Germinal center (tissue), 1 donor: ENCODE measurements at regions not wholly inside any gene's neighbourhood (a gene's known extent, or its start where the extent isn't known, plus 50 kb on each side); places are given as distances from the start of the nearest gene placed in this dataset.
"Not testable (repeated sequence)": the region's sequence is repeated elsewhere in the genome, so short reads cannot be mapped to it uniquely, and the experiment has no call there.

Source experiments
- DNase-seq: peaks from one replicate; pipeline ENCODE4 v3.0.0; 2012; ENCODE audit warnings: mixed read lengths, low spot score

DNA sequence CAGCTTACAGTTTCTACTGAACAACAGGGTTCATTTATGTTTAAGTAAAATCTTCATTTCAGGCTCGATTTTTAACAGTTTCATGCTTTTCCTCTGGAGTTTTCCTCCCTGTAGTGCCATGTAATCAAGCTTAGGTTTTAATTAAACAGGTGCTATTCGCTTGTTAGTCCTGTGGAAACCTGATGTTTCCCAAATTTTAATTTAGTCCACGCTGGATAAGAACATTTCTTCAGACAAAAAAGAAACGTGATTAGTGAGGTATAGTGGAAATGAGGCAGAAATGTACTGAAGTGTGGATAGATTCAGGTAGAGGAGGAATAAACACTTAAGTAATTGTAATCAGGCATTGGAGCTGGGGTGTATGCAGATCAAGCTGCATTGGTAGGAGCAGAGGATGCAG is 1217.5 kb downstream of the AACS start:
- DNase-seq: no peak

DNA sequence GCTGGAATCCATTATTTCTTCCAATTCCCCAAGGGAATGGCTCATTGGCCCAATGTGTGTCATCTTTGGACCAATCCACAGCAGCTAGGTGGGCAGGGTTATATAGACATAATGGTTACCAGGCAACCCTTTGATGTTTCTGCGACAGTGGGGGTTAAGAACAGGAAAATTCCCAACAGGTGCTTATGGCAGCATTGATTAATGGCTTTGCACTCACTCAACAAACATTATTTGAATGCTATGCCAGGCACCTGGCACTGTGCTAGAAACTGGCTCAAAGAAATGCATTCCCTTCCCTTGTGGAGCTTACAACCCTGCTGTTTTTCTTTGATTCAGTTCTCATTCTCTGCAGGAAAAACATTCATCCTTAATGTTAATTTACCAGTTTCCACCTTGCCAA is 1221.0 kb downstream of the AACS start:
- DNase-seq: no peak

DNA sequence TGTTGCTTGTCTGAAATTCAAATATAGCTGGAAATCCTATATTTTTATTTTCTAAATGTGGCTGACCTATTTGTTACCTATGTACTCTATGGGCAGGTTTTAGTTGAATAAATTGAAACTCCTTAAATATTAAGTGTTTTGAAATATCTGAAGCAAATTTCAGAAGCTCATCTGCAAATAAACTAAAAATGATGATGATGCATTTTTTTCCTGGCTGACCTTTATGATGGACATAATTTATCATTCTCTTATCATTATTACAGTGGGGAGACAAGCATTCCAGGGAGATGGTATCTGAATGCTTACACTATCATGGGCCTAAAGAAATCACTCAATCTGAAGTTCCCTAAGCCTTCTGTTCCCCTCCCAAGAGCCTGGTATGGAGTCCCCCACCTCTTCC is 1225.2 kb downstream of the AACS start:
- no peak for DNase-seq

DNA sequence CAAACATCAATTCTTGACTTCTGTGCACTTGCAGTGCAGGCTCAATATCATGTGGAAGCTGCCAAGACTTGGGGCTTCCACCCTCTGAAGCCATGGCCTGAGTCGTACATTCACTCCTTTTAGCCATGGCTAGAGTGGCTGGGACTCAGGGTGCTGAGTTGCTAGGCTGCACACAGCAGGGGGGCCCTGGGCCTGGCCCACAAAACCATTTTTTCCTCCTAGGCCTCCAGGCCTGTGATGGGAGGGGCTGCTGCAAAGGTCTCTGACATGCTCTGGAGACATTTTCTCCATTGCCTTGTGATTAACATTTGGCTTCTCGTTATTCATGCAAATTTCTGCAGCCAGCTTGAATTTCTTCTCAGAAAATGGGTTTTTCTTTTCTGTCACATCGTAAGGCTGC is 1226.8 kb downstream of the AACS start:
- DNase-seq: not testable (repeated sequence)

DNA sequence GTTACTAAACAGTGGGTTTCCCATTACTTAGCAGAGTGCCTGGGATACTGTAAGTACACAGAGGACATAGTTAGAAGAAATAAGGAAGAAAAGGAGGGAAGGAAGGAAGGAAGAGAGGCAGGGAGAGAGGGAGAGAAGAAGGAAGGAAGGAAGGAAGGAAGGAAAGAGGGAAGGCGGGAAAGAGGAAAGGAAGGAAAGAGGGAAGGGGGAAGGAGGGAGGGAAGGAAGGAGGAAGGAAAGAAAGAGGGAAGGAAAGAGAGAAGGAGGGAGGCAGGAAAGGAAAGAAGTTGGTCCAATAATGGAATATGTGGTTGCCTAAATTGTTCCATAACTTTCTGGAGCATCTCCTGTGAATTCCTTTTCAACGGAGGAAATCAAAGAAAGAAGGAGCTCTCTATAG is 1230.4 kb downstream of the AACS start:
- DNase-seq: no peak

DNA sequence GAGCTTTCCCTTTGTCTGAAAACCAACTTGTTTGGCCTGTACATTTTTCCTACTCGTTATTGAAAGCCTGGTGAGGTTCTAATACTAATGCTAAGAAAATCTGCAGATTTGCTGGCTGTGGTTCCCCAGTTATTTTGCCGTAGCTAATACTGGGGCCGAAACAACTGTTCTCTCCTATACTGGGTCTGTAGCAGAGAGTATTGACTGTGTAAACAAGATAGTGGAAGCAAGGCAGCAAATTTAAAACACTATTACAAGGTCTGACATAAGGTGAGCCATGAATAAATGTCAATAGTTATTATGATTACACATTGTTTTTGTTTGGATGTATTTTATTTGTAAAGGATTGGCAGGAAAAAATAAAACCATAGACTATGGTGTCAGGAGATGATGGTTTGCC is 1244.0 kb downstream of the AACS start:
- no peak for DNase-seq

DNA sequence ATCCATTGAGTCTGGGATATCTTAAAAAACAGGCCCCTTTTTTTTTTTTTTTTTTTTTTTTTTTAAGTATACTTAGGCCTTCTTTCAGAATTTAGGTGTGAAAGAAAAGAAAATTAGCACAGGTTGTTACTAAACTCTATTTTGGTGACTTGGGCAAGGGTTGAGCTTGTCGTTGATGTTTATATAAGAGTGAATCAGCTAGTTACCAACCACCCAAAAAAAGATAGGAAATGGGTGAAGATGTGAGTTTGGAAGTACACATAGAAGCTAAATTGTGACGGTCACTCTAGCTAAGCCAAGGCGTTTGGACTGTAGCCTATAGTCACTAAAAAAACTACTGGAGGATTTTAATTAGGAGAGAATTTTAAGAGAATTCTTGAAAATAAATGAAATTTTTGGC is 1247.2 kb downstream of the AACS start:
- DNase-seq: no peak

DNA sequence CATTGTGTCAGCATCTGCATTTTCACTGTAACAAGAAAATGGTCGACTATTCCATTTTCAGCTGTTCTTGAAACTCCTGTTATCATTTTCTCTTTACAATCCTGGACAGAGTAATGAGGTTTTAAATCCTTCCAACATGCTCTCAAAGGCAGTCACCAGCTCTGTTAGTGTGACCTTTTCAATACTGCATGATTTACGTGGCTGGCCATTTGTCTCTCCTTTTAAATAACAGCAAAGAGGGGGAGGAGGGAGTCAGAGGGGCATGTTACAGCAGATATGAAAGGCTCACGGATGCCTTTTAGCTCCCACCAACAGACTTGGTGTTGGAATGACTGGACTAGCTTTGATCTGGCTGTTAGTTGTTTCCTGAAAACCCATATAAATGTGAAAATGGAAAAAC is 1251.2 kb downstream of the AACS start:
- no peak for DNase-seq

DNA sequence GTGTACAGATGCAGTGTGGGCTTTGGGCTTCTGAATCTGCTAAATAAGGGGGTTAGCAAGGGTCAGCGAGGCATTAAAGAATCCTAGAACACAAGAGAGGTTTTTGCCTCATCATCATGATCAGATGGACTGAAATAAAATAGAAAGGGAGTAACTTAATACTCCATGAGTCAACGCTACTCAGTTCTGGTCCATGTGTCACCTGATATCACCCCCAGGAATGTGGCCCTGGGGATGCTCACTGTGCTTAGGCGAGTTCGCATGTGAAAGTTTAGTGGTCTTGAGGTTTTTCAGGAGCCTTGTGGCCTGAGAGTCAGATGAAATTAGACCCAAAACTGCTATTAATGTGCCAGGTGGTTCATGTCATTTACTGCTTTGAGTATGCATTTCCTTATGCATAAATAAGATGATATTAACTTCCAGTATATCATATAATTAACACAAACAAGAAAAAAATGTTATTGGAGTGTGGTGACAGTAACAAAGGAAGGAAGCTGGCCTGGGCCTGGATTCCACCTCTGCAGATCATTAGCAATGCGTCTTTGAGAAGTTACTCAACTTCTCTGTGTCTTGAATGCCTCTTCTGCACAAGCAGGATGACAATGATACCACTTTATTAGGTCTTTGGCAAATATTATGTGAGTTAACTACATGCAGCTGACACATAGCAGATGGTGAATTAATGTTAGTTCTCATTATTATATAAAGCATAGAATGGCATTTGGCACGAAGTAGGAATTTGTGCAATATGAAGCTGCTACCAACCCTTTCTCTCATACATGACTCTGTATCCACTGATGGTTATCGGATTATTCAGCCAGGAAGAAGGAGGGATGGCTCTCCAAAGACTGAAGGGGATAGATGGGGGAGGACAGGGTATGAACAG is 1272.6 kb downstream of the AACS start:
- DNase-seq: no peak

DNA sequence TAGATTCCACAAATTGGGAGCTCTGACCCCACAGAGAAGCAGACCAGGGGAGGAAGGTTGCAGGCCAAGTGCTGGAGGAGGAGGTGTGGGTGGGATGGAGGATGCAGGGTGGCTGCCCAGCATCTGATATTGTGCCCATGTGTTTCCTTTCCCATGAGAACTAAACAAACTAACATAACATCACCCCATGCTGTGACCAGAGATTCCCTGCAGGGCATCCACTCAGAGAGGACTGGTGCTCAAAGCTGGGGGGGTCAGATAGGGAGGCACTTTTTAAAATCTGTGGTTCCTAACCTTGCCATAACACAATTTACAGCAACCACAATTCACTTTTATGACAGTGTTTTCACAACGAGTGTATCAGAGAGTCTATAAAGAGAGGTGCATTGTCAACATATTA is 1277.6 kb downstream of the AACS start:
- no peak for DNase-seq

DNA sequence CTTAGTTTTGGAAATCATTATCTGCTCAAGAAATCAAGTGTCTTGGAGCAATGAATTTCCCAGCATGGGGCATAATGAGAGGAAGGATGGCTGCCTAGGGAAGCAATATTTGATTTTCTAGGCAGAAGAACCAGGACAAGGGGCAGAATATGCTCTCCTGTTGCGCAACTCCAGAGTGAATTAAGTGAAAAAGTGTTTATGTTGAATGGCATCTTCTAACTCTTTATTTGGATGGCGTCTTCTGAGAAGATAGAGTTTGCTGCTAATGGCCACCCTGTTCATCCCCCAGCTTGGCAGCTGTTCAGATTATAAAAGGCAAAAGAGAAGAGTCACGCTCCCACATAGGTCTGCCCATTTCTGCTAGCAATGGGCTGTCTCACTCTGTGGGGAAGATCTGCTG is 1278.1 kb downstream of the AACS start:
- no peak for DNase-seq

DNA sequence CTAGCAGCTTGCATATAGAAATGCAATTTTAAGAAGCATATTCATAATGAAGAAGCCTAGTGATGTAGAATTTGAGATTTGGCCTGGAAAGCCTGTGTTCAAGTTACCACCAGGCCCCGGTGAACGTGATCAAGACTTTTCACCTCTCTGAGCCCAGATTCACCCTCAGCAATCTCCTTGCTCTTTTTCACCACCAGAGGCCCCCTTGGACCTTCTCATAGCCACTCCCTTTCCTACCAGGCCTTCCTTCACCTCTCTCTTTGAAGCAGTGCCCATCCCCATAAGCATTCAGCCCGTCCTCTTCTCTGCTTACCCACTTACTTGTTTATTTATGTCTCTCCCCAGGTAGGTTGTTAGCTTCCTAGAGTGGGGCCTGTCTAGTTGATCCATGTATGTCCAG is 1280.9 kb downstream of the AACS start:
- no peak for DNase-seq

DNA sequence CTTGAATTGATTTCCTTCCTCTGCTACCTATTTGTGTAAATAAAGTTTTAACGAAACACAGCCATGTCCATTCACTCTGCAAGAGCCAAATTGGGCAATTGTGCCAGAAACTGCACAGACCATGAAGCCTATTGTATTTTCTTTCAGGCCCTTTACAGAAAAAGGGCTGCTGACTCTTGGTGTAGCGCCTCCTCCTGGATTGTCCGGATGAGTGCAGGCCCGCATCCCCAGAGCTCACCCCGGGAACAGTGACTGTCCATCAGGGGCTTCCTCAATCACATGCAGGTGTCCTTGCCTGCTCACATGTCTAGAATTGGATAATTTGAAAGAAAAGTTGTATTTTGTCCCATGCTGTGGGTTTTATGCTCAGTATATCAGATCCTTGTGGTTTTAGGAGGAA is 1282.2 kb downstream of the AACS start:
- no peak for DNase-seq

DNA sequence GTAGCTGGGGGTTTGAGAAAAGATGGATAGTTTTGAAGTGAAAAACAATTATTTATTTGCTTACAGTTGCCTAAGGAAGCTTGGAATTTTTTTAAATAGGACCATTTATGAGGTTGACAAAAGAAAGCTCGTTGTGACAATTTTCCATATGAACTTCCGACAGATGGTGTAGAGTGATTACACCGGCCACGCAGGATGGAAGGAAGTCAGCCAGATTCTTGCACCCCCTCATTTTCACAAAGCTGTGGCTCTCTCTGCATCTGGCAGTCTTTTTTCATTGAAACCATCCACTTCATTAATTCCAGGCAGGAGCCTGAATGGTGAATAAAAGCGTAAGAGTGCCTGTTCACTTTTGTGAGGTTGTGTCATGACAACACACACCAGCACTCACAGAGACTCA is 1284.1 kb downstream of the AACS start:
- DNase-seq: no peak

DNA sequence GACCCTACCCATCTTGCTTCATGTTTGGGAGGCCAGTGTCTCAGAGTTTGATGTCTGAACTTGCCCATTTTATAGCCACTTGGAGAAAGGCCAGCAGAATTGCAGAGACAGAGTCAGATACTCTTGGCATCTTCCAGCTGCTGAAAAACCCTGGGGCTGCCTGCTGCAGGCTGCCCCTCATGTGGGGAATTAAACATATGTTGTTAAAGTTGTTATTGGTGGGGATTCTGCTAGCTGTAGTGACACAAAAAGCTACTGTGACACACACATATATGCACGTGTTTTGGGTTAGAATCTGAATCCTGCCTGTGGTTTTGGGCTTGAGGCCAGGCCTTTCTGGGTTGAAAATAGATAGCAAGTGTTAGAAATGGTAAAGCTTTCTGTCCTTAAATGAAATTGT is 1288.4 kb downstream of the AACS start:
- no peak for DNase-seq

DNA sequence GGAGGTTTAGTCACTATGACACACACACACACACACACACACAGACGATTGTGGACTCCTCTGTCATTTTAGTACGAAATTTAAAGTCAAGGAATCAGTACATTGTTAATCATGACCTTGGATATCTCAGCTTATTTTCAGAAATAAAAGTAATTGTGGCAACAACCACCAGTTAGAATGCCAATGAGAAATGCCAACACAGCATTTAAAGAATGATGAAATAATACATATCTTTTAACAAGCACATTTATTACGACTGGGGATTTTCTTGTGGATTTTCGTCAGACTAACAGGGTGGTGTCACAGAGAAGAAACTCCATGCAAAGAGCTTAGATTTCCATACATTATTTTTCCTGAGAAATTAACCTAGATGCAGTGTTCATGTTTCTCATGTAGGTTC is 1289.4 kb downstream of the AACS start:
- DNase-seq: no peak

DNA sequence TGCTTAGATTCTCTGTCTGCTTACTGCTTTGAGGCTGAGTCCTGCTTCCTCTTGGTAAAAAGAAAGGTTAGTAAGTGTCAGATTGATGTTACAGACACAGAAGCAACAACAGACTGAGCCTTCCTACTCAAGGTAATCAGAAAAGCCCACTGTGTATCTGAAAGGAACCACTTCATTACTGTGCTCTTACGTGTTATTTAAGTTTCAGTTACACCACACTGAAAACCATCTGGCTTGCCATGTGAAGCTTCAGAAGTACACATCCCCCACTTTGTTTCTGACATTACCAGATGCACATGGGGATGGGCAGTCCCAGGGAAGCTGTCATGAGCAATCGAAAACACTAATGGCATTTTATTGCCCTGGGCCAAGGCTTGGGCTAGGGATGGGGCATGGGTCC is 1290.1 kb downstream of the AACS start:
- DNase-seq: no peak

DNA sequence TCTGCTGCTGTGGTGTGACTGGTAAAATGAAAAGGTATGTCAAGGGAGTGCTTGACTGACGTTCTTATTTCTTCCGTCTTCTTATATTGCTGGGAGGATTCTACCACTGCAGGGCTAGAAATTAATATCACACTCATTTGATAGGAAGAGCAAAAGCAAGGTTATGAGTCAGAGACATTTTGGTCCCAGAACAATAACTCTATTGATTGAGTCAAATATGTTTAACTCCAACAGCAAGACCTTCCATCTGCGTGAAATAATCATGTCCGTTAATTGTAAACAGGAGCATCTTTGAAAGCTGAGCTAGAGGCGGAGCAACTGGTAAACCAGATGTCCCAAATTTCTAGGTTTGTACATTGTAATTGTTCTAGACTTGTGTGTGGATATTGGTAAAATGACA is 1293.6 kb downstream of the AACS start:
- no peak for DNase-seq

DNA sequence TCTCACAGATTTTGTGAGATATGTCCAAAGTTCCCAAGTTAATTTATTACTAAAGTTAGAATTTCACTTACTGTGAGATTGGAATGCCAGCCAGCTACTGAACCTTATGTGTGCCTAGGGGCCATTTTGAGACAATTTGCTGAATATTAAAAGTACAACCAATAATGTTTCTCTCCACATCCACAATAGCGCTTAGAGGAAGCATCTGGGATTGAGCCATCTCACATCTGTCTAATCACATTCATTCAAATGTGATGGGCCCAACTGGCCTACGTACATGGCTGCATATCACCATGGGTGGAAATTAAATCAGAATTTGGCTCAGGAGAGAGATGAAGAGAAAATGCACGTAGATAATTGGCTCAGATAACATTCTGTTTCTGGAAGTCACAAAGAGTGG is 1294.0 kb downstream of the AACS start:
- DNase-seq: no peak

DNA sequence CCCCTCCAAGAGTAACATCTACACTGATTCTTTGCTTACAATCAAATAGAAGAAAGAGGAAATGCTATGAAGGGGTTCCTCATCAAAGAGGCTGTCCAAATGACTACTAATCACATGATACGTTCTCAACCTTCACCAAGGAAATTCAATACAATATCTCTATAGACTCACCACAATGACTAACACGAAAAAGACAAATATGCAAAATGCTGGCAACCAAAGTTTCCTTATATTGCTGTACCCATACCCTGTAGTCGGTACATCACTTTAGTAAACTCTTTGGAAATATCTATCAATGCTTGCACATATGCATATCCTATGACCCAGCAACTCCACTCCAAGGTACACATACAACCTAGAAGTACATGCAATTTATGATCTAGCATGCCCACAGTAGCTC is 1296.6 kb downstream of the AACS start:
- DNase-seq: no peak

DNA sequence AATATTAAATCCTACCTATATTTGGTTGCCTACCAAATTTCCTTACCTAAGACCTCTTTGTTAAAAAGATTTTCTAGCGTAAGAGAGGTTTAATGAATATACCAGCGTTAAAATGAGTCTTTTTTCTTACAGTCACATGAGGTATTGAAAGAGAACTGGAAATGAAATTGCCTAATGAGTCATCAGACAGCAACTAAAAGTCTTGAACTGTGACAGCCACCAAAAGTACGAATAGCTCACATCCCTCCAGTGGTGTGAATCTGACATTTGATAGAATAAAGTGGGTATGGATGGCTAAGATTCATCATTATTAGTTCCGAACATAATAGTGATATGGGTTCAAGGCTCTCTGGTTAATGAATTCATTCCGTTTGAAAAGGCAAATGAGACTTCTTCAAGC is 1297.3 kb downstream of the AACS start:
- DNase-seq: no peak

DNA sequence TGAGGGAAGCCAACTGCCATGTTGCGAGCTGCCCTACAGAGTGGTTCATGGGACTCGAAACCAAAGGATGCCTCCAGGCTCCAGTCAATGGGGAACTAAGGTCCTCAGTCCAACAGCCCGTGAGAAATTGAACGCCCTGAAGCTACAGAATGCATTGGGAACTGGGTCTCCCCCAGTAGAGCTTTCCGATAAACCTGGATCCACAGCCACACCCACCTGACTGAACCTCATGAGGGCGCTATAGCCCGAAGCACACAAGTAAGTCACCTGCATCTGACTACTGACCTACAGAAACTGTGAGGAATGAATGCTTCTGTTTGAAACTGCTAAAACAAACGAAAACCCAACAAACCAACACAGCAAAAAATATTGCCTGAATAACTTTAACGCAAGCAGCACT is 1297.7 kb downstream of the AACS start:
- DNase-seq: no peak

DNA sequence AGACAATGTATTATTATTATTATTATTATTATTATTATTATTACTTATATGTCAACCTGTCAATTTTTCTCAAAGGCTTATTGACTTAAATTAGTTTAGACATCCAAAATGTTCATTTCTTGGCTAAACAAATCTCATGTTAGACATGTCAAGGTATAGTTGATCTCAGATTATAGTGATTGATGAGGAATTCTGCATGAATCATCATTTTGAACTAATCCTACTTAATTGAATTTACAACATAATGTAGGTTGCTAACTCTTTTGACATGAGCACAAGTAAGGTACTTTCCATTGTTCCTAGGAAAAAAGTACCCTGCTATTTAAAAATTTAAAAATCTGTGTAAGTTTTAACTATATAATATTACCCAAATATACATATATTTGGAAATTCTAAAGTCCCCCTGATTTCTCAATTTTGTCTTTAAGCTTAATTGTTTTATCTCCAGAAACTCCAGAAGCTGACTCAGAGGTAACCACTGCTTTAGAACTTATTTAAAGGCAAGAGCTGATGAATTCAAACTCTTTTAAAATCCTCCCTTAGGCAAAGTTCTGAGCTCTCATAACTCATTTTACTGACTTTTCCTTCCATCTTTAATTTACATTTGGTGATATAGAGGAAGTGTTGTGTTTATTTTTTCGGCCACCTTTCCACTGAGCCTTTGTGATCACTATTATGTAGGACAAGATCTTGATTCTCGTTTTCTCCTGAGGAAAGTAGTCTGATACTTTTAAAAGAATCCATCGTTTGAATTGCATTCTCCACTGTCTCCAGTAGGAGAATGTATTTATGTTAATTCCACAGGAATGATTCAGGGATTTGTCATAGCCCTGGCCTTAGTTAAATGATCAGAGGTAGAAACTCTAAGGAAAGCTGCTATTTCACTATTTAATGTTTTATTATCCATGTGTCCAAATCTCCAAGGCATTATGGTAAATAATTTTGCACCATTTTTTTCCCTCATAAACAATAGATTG is 1304.5 kb downstream of the AACS start:
- DNase-seq: no peak
